H1 (cell line): ENCODE measurements at regions not wholly inside any gene's neighbourhood (a gene's known extent, or its start where the extent isn't known, plus 50 kb on each side); places are given as distances from the start of the nearest gene placed in this dataset.

ENCODE experiments used
- HDAC6 ChIP-seq: IDR thresholded peaks from one replicate; pipeline ENCODE4 v1.7.1; 2012; ENCODE audit warnings: low read depth, mild to moderate bottlenecking, inconsistent platforms, low read length, moderate library complexity
- KDM5A ChIP-seq: fragments of 200-600 bp; IDR thresholded peaks from 2 replicates; pipeline ENCODE4 v1.7.1; 2012; ENCODE audit warnings: mild to moderate bottlenecking, low read length, inconsistent platforms, mixed read lengths
- NANOG ChIP-seq: IDR thresholded peaks from 2 replicates; pipeline ENCODE4 v1.6.1; 2011; ENCODE audit warnings: low read length, low read depth, mild to moderate bottlenecking, inconsistent platforms; ENCODE audit not compliant: insufficient read depth, poor library complexity, severe bottlenecking
- SP2 ChIP-seq: IDR thresholded peaks from 2 replicates; pipeline ENCODE4 v1.6.1; 2012; ENCODE audit warnings: mild to moderate bottlenecking, low read length, inconsistent platforms
- SRF ChIP-seq: IDR thresholded peaks from 2 replicates; pipeline ENCODE4 v1.6.1; 2011; ENCODE audit warnings: mild to moderate bottlenecking, low read depth, low read length, moderate library complexity
- TEAD4 ChIP-seq: IDR thresholded peaks from 2 replicates; pipeline ENCODE4 v1.6.1; 2012; ENCODE audit warnings: low read depth, low read length, inconsistent platforms, mixed read lengths

DNA sequence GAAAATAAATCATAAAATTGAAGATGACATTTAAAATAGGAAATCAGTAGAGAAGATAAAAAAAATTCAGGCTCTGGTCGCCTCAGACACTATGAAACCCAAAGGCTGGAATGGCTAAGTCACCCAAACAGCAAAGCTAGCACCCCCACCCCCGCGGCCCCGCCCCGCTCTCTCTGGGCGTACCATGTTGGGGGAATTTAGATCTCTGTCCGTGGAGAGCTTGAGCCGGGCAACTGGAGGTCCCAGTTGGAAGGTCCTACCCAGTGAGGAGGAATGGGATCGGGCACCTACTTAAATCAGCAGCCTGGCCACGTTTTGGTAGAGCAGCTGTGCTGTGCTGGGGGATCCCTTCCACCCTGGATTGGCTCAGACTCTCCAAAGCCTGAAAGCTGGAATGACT lies 150.6 kb upstream of the ANKRD55 start (continued):
- TF ChIP-seq HDAC6 (no peak), KDM5A (no peak), SP2 (no peak), SRF (no peak), NANOG (no peak), TEAD4 (no peak)
- TF ChIP-seq, all 59 proteins: peak for 0
